Activated B cell treated with CpG ODN at 0.5 μM for 24 hours (primary cell): ENCODE measurements at regions not wholly inside any gene's neighbourhood (a gene's known extent, or its start where the extent isn't known, plus 50 kb on each side); places are given as distances from the start of the nearest gene placed in this dataset.

ENCODE experiments used
- ATAC-seq: fragments of 200-7000 bp; cut with Tn5 transposase; one replicate; pipeline ENCODE4 v1.10.0; 2021; ENCODE audit warnings: low read depth, mild to moderate bottlenecking, moderate library complexity
- CTCF ChIA-PET: fragments of 350-600 bp; sonication (Branson Sonifier 250); formaldehyde crosslinking; loops from one replicate; lab custom pipeline; 2021; ENCODE audit warnings: antibody characterized with exemption; lab: Charles Lee
- POLR2A ChIA-PET: fragments of 350-600 bp; sonication (Branson Sonifier 250); formaldehyde crosslinking; loops from one replicate; lab custom pipeline; 2021; ENCODE audit warnings: antibody characterized with exemption; lab: Charles Lee
- DNase-seq: peaks from one replicate; pipeline ENCODE4 v3.0.0; 2022
- H3K27ac Mint-ChIP-seq: one replicate; pipeline ENCODE4 v1.8.0; 2020; ENCODE audit warnings: mixed read lengths
- H3K27me3 Mint-ChIP-seq: one replicate; pipeline ENCODE4 v1.8.0; 2021; ENCODE audit warnings: mixed read lengths
- H3K36me3 Mint-ChIP-seq: one replicate; pipeline ENCODE4 v1.8.0; 2021; ENCODE audit warnings: low read depth, mixed read lengths
- H3K4me1 Mint-ChIP-seq: one replicate; pipeline ENCODE4 v1.8.0; 2021; ENCODE audit warnings: mixed read lengths
- H3K4me3 Mint-ChIP-seq: one replicate; pipeline ENCODE4 v1.8.0; 2020; ENCODE audit warnings: mild to moderate bottlenecking, mixed read lengths
- H3K9me3 Mint-ChIP-seq: one replicate; pipeline ENCODE4 v1.8.0; 2020; ENCODE audit warnings: mixed read lengths
- CTCF ChIP-seq: fragments of 200-600 bp; IDR thresholded peaks from one replicate; pipeline ENCODE4 v1.8.0; 2022; ENCODE audit warnings: antibody characterized with exemption, mild to moderate bottlenecking
- intact Hi-C: fragments of 100-400 bp; cut with micrococcal nuclease; formaldehyde crosslinking; loops from one replicate; pipeline ENCODE4 v1.15.1; 2024

GRCh38 chr4:123306769-123307168 lies 89.8 kb upstream of the SPRY1 start:
- ATAC-seq (no peak), DNase-seq (no peak)
- Mint-ChIP-seq H3K27me3 (no peaks in the 10 kb centered on the region), H3K9me3 (no peaks in the 10 kb centered on the region), H3K36me3 (peaks cover 12% of the 10 kb centered on the region), H3K27ac (no peak overlapping the region), H3K4me3 (no peak overlapping the region), H3K4me1 (peaks cover 3% of the 10 kb centered on the region)
- intact Hi-C loops, result no loop called here
- POLR2A ChIA-PET, result interaction anchor here (1.0 kb wide), 1 partner anchor 11 kb away, joined by 4 read pairs; no protein-coding TSS in a partner anchor
- TF ChIP-seq CTCF, result no peak
- CTCF ChIA-PET, result no interaction called here

- peaks cover 17% of the 10 kb centered on the region for H3K36me3 Mint-ChIP-seq
- H3K27ac Mint-ChIP-seq, result no peak overlapping the region
- DNase-seq (no peak), ATAC-seq (no peak)
- H3K4me1 Mint-ChIP-seq, result peaks cover 3% of the 10 kb centered on the region
- H3K4me3 Mint-ChIP-seq, result no peak overlapping the region
- intact Hi-C loops, result no loop called here
- ChIA-PET POLR2A (no interaction called here), CTCF (no interaction called here)
- TF ChIP-seq CTCF, result no peak
- H3K27me3 Mint-ChIP-seq, result no peaks in the 10 kb centered on the region
- H3K9me3 Mint-ChIP-seq, result no peaks in the 10 kb centered on the region
These were observed 87.9 kb upstream of the SPRY1 start for GRCh38 chr4:123308667-123309066.

DNA sequence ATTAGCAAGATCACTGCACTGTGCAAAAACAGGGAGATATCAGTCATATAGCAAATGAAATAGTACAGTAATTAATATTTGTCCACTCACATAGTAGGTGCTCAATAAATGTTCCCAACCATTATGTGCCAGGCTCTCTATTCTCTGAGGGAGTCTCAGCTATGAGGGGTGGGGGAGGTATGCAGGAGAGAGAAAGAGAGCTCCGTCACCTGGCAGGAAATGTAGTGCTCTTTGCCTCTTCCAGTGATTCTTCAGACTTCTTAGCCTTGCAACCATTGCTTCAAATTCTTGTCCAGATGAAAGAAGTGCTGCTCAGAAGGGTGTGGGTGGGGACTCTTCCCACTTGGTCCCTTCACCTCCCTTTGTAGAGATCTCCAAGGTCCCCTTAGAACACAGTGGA lies 84.5 kb upstream of the SPRY1 start:
- no peaks in the 10 kb centered on the region for H3K4me1 Mint-ChIP-seq
- no peak for ATAC-seq
- no peaks in the 10 kb centered on the region for H3K27me3 Mint-ChIP-seq
- H3K27ac Mint-ChIP-seq, result no peak overlapping the region
- no peak overlapping the region for H3K4me3 Mint-ChIP-seq
- H3K36me3 Mint-ChIP-seq, result peaks cover 29% of the 10 kb centered on the region
- intact Hi-C loops, result no loop called here
- TF ChIP-seq CTCF, result no peak
- CTCF ChIA-PET, result no interaction called here
- no peak for DNase-seq
- no peaks in the 10 kb centered on the region for H3K9me3 Mint-ChIP-seq
- POLR2A ChIA-PET, result no interaction called here

GRCh38 chr4:123312951-123313592 lies 83.5 kb upstream of the SPRY1 start:
- no peak overlapping the region for H3K27ac Mint-ChIP-seq
- no peaks in the 10 kb centered on the region for H3K4me1 Mint-ChIP-seq
- H3K9me3 Mint-ChIP-seq, result no peaks in the 10 kb centered on the region
- no peak overlapping the region for H3K4me3 Mint-ChIP-seq
- no peak for DNase-seq
- peaks cover 33% of the 10 kb centered on the region for H3K36me3 Mint-ChIP-seq
- ATAC-seq, result no peak
- intact Hi-C loops, result no loop called here
- ChIA-PET CTCF (no interaction called here), POLR2A (no interaction called here)
- H3K27me3 Mint-ChIP-seq, result no peaks in the 10 kb centered on the region
- no peak for TF ChIP-seq CTCF

DNA sequence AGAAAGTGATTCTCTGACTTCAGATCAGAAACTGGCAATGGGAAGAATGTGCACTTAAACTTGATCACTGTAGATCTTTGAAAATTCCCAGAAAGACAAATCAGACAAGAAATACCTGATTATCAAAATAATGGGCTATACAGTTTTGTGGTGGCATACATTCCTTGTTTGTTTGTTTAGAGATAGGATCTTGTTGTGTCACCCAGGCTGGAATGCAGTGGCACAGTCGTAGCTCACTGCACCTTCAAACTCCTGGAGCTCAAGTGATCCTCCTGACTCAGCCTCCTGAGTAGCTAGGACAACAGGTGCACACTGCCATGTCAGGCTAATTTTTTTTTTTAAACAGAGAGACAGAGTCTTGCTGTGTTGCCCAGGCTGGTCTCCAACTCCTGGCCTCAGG lies 81.0 kb upstream of the SPRY1 start:
- no peak for TF ChIP-seq CTCF
- H3K9me3 Mint-ChIP-seq, result peaks cover 3% of the 10 kb centered on the region
- H3K4me1 Mint-ChIP-seq, result peaks cover 5% of the 10 kb centered on the region
- DNase-seq (no peak), ATAC-seq (no peak)
- no peaks in the 10 kb centered on the region for H3K27me3 Mint-ChIP-seq
- H3K4me3 Mint-ChIP-seq, result no peak overlapping the region
- ChIA-PET CTCF (interaction anchor here (0.7 kb wide), 1 partner anchor 334 kb away, joined by 4 read pairs; no protein-coding TSS in a partner anchor), POLR2A (no interaction called here)
- peaks cover 29% of the 10 kb centered on the region for H3K36me3 Mint-ChIP-seq
- no peak overlapping the region for H3K27ac Mint-ChIP-seq
- intact Hi-C loops, result no loop called here
